ENCODE measurements at regions not wholly inside any gene's neighbourhood (a gene's known extent, or its start where the extent isn't known, plus 50 kb on each side); places are given as distances from the start of the nearest gene placed in this dataset.

DNA sequence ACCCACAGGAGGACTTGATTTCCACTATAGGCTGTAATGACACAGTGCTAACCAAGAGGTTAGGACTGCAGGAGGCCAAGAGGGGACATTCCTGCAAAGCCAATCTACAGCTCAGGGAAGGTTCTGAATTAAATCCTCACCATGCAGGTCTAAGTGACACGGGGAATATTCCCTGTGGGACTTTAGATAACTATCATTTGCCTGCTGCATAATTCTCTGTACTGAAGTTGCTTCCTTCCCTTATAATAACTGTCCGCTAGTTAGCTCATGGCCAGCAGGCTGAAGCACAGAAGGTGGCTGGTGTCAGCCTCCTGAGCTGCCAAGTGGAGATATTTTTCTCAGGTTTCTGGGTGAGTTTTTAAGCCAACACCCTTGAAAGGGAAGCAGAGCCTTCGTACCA, 74.6 kb upstream of the SOX9 start:
- TF ChIP-seq, protein P1, sequence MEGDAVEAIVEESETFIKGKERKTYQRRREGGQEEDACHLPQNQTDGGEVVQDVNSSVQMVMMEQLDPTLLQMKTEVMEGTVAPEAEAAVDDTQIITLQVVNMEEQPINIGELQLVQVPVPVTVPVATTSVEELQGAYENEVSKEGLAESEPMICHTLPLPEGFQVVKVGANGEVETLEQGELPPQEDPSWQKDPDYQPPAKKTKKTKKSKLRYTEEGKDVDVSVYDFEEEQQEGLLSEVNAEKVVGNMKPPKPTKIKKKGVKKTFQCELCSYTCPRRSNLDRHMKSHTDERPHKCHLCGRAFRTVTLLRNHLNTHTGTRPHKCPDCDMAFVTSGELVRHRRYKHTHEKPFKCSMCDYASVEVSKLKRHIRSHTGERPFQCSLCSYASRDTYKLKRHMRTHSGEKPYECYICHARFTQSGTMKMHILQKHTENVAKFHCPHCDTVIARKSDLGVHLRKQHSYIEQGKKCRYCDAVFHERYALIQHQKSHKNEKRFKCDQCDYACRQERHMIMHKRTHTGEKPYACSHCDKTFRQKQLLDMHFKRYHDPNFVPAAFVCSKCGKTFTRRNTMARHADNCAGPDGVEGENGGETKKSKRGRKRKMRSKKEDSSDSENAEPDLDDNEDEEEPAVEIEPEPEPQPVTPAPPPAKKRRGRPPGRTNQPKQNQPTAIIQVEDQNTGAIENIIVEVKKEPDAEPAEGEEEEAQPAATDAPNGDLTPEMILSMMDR (optimal IDR thresholded peaks at IDR 0.05 in 1 of 3, IDR thresholded peaks at IDR 0.05 in 1 of 3, conservative IDR thresholded peaks at IDR 0.05 in 1 of 3; ENCODE audit: extremely low read depth in 1 of 3, insufficient read depth in 2 of 3, low read length in 3 of 3), result no peak
- no peak for TF ChIP-seq EZH2 (IDR thresholded peaks at IDR 0.05; ENCODE audit: low read length)

Data from keratinocyte (primary cell).